Chondrocyte (in vitro differentiated cells): ENCODE measurements at regions not wholly inside any gene's neighbourhood (a gene's known extent, or its start where the extent isn't known, plus 50 kb on each side); places are given as distances from the start of the nearest gene placed in this dataset.

ENCODE experiments used
- DNase-seq: peaks from one replicate; pipeline ENCODE4 v3.0.0; 2021; ENCODE audit warnings: mixed read lengths, low spot score
- H3K27ac Mint-ChIP-seq: one replicate; pipeline ENCODE4 v1.8.0; 2021; ENCODE audit warnings: mild to moderate bottlenecking, moderate library complexity, mixed read lengths; ENCODE audit not compliant: unreplicated experiment
- H3K27me3 Mint-ChIP-seq: 2 replicates; pipeline ENCODE4 v1.8.0; 2021; ENCODE audit warnings: low read depth, mixed read lengths
- H3K36me3 Mint-ChIP-seq: 2 replicates; pipeline ENCODE4 v1.8.0; 2021; ENCODE audit warnings: low read depth, mixed read lengths
- H3K4me1 Mint-ChIP-seq: 2 replicates; pipeline ENCODE4 v1.8.0; 2021; ENCODE audit warnings: low read depth, mild to moderate bottlenecking, mixed read lengths
- H3K4me3 Mint-ChIP-seq: one replicate; pipeline ENCODE4 v1.8.0; 2021; ENCODE audit warnings: mild to moderate bottlenecking, moderate library complexity, mixed read lengths; ENCODE audit not compliant: unreplicated experiment
- H3K9me3 Mint-ChIP-seq: 2 replicates; pipeline ENCODE4 v1.8.0; 2021; ENCODE audit warnings: low read depth, mixed read lengths
- CTCF ChIP-seq: fragments of 200-600 bp; sonication (generic); IDR thresholded peaks from 2 replicates; pipeline ENCODE4 v1.5.0; 2021; ENCODE audit warnings: antibody characterized with exemption, mild to moderate bottlenecking, moderate library complexity

GRCh38 chr14:89635615-89636014 lies 218.6 kb upstream of the FOXN3 start:
- Mint-ChIP-seq H3K4me3 (no peak overlapping the region), H3K27ac (no peak overlapping the region), H3K36me3 (no peaks in the 10 kb centered on the region), H3K27me3 (no peaks in the 10 kb centered on the region), H3K9me3 (no peaks in the 10 kb centered on the region), H3K4me1 (peaks cover 23% of the 10 kb centered on the region)
- no peak for DNase-seq
- TF ChIP-seq CTCF, result no peak

GRCh38 chr14:89634037-89634436 lies 217.0 kb upstream of the FOXN3 start:
- no peaks in the 10 kb centered on the region for H3K27me3 Mint-ChIP-seq
- H3K9me3 Mint-ChIP-seq, result no peaks in the 10 kb centered on the region
- no peak overlapping the region for H3K27ac Mint-ChIP-seq
- DNase-seq, result no peak
- H3K36me3 Mint-ChIP-seq, result no peaks in the 10 kb centered on the region
- TF ChIP-seq CTCF, result no peak
- H3K4me3 Mint-ChIP-seq, result no peak overlapping the region
- peaks cover 29% of the 10 kb centered on the region for H3K4me1 Mint-ChIP-seq

- peak overlapping the region; percentile 96 for H3K27ac Mint-ChIP-seq
- H3K4me3 Mint-ChIP-seq, result no peak overlapping the region
- no peaks in the 10 kb centered on the region for H3K9me3 Mint-ChIP-seq
- no peak for TF ChIP-seq CTCF
- peaks cover 32% of the 10 kb centered on the region for H3K4me1 Mint-ChIP-seq
- DNase-seq, result no peak
- no peaks in the 10 kb centered on the region for H3K36me3 Mint-ChIP-seq
- H3K27me3 Mint-ChIP-seq, result no peaks in the 10 kb centered on the region
Measured at GRCh38 chr14:89630101-89630829, 213.2 kb upstream of the FOXN3 start.

GRCh38 chr14:89629383-89629782 lies 212.3 kb upstream of the FOXN3 start:
- Mint-ChIP-seq H3K4me1 (peaks cover 37% of the 10 kb centered on the region), H3K27ac (no peak overlapping the region)
- DNase-seq, result no peak

GRCh38 chr14:89628521-89628920 lies 211.5 kb upstream of the FOXN3 start:
- no peaks in the 10 kb centered on the region for H3K9me3 Mint-ChIP-seq
- TF ChIP-seq CTCF, result no peak
- DNase-seq, result no peak
- H3K4me3 Mint-ChIP-seq, result no peak overlapping the region
- no peak overlapping the region for H3K27ac Mint-ChIP-seq
- peaks cover 37% of the 10 kb centered on the region for H3K4me1 Mint-ChIP-seq
- no peaks in the 10 kb centered on the region for H3K36me3 Mint-ChIP-seq
- no peaks in the 10 kb centered on the region for H3K27me3 Mint-ChIP-seq

More at GRCh38 chr14:89629383-89629782, 212.3 kb upstream of the FOXN3 start:
- Mint-ChIP-seq H3K27me3 (no peaks in the 10 kb centered on the region), H3K4me3 (no peak overlapping the region), H3K9me3 (no peaks in the 10 kb centered on the region), H3K36me3 (no peaks in the 10 kb centered on the region)
- TF ChIP-seq CTCF, result no peak
